ENCODE measurements at regions not wholly inside any gene's neighbourhood (a gene's known extent, or its start where the extent isn't known, plus 50 kb on each side); places are given as distances from the start of the nearest gene placed in this dataset.

GRCh38 chr10:83929399-83929798 lies 209.9 kb upstream of the GHITM start:
- Histone ChIP-seq H3K79me2 (ENCODE audit: low read length) (no peaks in the 10 kb centered on the region), H3K4me3 (ENCODE audit: low read length) (no peak overlapping the region), H3K36me3 (replicated peaks; ENCODE audit: insufficient read depth, low read length) (no peaks in the 10 kb centered on the region), H3K9me3 (replicated peaks; ENCODE audit: insufficient read depth, low read length) (no peaks in the 10 kb centered on the region), H3K9me2 (replicated peaks; ENCODE audit: insufficient read depth, low read length) (no peaks in the 10 kb centered on the region), H3F3A (ENCODE audit: insufficient read depth, low read length) (no peaks in the 10 kb centered on the region), H3K4me2 (ENCODE audit: low read depth, low read length) (no peak overlapping the region), H3K4me1 (ENCODE audit: low read length) (no peaks in the 10 kb centered on the region), H3K27me3 (replicated peaks; ENCODE audit: insufficient read depth, low read length) (no peaks in the 10 kb centered on the region), H2AFZ (ENCODE audit: low read length) (no peak overlapping the region), H3K27ac (ENCODE audit: low read length) (no peak overlapping the region), H3K9ac (ENCODE audit: low read length) (no peak overlapping the region), H4K20me1 (ENCODE audit: insufficient read depth, low read length) (no peaks in the 10 kb centered on the region)
- no peak for DNase-seq
- no peak for TF ChIP-seq EZH2 (optimal IDR thresholded peaks at IDR 0.05; ENCODE audit: low read depth, low read length)
- no peak for TF ChIP-seq CTCF (IDR thresholded peaks at IDR 0.05; ENCODE audit: low read length)
- TF ChIP-seq EZH2phosphoT487 (IDR thresholded peaks at IDR 0.05; ENCODE audit: low read length), result no peak

- no peak for DNase-seq
- Histone ChIP-seq H4K20me1 (ENCODE audit: insufficient read depth, low read length) (no peaks in the 10 kb centered on the region), H3K9me2 (replicated peaks; ENCODE audit: insufficient read depth, low read length) (no peaks in the 10 kb centered on the region), H3K4me2 (ENCODE audit: low read depth, low read length) (no peak overlapping the region), H3K4me3 (ENCODE audit: low read length) (no peak overlapping the region), H3K4me1 (ENCODE audit: low read length) (no peaks in the 10 kb centered on the region), H3K79me2 (ENCODE audit: low read length) (no peaks in the 10 kb centered on the region), H3K27me3 (replicated peaks; ENCODE audit: insufficient read depth, low read length) (no peaks in the 10 kb centered on the region), H3K36me3 (replicated peaks; ENCODE audit: insufficient read depth, low read length) (no peaks in the 10 kb centered on the region), H2AFZ (ENCODE audit: low read length) (no peak overlapping the region), H3K9ac (ENCODE audit: low read length) (no peak overlapping the region), H3F3A (ENCODE audit: insufficient read depth, low read length) (no peaks in the 10 kb centered on the region), H3K27ac (ENCODE audit: low read length) (no peak overlapping the region), H3K9me3 (replicated peaks; ENCODE audit: insufficient read depth, low read length) (no peaks in the 10 kb centered on the region)
- TF ChIP-seq CTCF (IDR thresholded peaks at IDR 0.05; ENCODE audit: low read length) (no peak), EZH2 (optimal IDR thresholded peaks at IDR 0.05; ENCODE audit: low read depth, low read length) (no peak)
These were observed 207.6 kb upstream of the GHITM start for GRCh38 chr10:83931669-83932068.

GRCh38 chr10:83932245-83932644 lies 207.1 kb upstream of the GHITM start:
- Histone ChIP-seq H3K27ac (ENCODE audit: low read length) (no peak overlapping the region), H2AFZ (ENCODE audit: low read length) (no peak overlapping the region), H3K36me3 (replicated peaks; ENCODE audit: insufficient read depth, low read length) (no peaks in the 10 kb centered on the region), H3K9ac (ENCODE audit: low read length) (no peak overlapping the region), H3F3A (ENCODE audit: insufficient read depth, low read length) (no peaks in the 10 kb centered on the region), H3K79me2 (ENCODE audit: low read length) (no peaks in the 10 kb centered on the region), H3K27me3 (replicated peaks; ENCODE audit: insufficient read depth, low read length) (no peaks in the 10 kb centered on the region), H3K9me3 (replicated peaks; ENCODE audit: insufficient read depth, low read length) (no peaks in the 10 kb centered on the region), H3K9me2 (replicated peaks; ENCODE audit: insufficient read depth, low read length) (no peaks in the 10 kb centered on the region), H4K20me1 (ENCODE audit: insufficient read depth, low read length) (no peaks in the 10 kb centered on the region), H3K4me2 (ENCODE audit: low read depth, low read length) (no peak overlapping the region), H3K4me1 (ENCODE audit: low read length) (no peaks in the 10 kb centered on the region), H3K4me3 (ENCODE audit: low read length) (no peak overlapping the region)
- DNase-seq, result no peak
- no peak for TF ChIP-seq EZH2 (optimal IDR thresholded peaks at IDR 0.05; ENCODE audit: low read depth, low read length)
- TF ChIP-seq CTCF (IDR thresholded peaks at IDR 0.05; ENCODE audit: low read length), result no peak
- no peak for TF ChIP-seq EZH2phosphoT487 (IDR thresholded peaks at IDR 0.05; ENCODE audit: low read length)

Data from MM.1S (cell line).